ENCODE measurements at regions not wholly inside any gene's neighbourhood (a gene's known extent, or its start where the extent isn't known, plus 50 kb on each side); places are given as distances from the start of the nearest gene placed in this dataset.

DNA sequence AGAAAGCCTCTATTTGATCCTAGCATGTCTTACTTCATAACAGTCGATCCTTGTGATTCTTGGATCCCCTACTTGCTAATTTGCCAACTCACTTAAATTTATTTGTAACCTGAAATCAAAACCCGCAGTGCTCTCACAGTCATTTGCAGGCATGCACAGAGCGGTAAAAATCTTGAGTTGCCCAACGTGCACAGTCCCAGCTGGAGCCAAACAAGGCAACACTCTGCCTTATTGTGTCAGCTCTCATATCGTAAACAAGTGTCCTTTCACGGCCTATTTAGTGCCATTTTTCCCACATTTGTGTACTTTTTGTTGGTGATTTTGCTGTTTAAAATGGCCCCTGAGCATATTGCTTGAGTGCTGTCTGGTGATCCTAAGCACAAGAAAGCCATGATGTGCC lies 511.3 kb upstream of the WWC1 start:
- H3K4me3 ChIP-seq (replicated peaks; ENCODE audit: low read depth, low read length): no peak overlapping the region
- TF ChIP-seq, protein P1, sequence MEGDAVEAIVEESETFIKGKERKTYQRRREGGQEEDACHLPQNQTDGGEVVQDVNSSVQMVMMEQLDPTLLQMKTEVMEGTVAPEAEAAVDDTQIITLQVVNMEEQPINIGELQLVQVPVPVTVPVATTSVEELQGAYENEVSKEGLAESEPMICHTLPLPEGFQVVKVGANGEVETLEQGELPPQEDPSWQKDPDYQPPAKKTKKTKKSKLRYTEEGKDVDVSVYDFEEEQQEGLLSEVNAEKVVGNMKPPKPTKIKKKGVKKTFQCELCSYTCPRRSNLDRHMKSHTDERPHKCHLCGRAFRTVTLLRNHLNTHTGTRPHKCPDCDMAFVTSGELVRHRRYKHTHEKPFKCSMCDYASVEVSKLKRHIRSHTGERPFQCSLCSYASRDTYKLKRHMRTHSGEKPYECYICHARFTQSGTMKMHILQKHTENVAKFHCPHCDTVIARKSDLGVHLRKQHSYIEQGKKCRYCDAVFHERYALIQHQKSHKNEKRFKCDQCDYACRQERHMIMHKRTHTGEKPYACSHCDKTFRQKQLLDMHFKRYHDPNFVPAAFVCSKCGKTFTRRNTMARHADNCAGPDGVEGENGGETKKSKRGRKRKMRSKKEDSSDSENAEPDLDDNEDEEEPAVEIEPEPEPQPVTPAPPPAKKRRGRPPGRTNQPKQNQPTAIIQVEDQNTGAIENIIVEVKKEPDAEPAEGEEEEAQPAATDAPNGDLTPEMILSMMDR (IDR thresholded peaks at IDR 0.05; ENCODE audit: low read depth, low read length, missing control alignments): no peak
- no peak for DNase-seq (ENCODE audit: extremely low read depth, low read depth)

DNA sequence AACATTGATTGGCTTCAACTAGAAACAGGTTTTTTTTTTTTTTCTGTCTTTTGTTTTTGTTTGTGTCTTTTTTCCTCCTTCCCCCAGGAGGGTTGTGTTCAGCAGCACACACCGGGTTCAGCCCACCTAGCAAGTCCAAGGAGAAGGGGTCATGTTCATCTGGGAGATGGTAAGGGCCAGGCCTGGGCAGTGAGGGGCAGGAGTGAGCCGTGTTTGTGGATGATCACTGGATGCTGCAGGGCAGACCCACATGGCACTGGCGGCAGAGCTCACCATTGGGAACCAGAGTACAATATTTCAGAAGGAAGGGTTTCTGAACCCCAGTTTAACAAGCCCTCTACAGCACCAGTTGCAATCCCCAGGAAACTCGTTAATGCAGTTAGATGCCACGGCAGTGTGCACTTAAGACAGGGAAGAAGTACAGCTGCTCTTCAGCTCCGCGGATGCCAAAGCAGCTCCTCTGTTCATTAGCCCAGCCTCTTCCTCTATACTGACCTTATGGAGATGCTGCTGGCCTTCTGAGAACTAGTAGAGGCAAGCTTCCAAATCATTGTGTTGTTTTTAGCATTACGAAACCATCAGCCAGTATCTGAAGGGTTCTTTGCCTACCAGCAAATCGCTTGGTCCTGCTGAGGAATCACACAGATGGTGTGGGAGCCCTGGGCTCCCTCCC lies 508.2 kb upstream of the WWC1 start:
- DNase-seq (ENCODE audit: extremely low read depth, low read depth): no peak
- H3K4me3 ChIP-seq (replicated peaks; ENCODE audit: low read depth, low read length): no peak overlapping the region
- TF ChIP-seq, protein P1 (IDR thresholded peaks at IDR 0.05; ENCODE audit: low read depth, low read length, missing control alignments): no peak

DNA sequence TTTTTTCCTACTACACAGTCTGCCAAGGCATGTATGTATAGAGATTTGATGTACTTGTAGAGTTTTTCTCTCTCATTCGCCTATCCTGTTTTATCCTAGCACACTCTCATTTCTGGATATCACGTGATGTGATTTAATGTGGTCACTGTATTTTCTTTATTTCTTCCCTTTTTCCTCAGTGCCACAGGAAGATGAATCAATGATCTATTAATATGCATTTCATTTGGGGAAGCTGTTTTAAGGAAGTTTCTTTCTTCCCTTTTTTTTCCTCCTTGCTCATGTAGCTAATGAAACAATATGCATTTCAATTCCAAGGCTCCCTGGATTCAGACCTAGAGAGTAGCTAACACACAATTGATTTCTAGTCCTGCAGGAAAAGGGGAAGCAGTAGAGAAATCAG lies 506.3 kb upstream of the WWC1 start:
- TF ChIP-seq, protein P1 (IDR thresholded peaks at IDR 0.05; ENCODE audit: low read depth, low read length, missing control alignments): no peak
- no peak for DNase-seq (ENCODE audit: extremely low read depth, low read depth)
- H3K4me3 ChIP-seq (replicated peaks; ENCODE audit: low read depth, low read length): no peak overlapping the region

DNA sequence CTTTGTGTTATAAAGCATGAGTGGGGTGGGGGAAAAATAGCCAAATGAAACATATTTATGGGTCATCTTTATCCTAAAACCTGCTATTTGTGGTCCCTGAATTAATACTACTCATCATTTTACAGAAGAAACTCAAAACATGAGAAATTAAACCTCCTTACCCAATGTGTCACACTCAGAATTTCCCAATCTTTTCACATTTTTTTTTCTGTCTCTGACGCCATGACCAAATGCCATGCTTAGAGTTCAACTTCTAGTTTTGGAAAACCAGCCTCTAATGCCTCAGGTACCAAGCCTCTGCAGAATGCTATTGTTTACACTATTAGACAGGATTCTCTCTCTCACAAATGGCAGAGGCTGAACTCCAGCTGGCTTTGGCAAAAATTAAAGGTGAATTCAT lies 505.5 kb upstream of the WWC1 start:
- TF ChIP-seq, protein P1 (IDR thresholded peaks at IDR 0.05; ENCODE audit: low read depth, low read length, missing control alignments): no peak
- H3K4me3 ChIP-seq (replicated peaks; ENCODE audit: low read depth, low read length): no peak overlapping the region
- DNase-seq (ENCODE audit: extremely low read depth, low read depth): no peak

DNA sequence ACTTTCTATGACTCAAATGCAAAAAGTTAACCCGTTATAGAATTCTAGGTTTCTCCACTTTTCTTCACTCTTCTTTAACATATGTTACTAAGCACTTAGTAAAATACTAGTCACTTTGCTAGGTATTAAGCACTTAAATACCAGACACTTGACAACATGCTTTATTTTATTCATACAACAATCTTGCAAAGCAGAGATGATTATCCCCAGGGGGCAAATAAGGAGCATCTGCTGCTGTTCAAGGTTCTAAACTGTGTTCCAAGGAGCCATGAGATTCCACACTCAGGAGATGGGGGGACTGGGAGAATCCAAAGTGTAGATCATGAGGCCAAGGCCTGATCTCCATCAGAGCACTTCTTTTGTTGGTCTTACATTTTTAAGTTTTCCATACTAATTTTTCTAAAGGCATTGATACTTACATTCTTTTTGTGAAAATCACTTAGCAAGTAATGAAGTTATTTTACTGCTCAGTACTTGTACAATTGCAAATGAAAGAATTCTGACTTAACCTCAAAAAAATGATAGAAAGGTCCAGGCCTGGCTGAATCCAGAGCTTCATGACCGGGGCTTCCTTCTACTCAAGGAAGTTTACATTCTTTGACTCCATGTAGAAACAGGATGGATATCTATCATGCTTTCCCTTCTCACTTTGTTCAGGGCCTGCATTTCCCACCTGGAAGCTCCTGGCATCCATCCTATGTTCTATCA lies 504.4 kb upstream of the WWC1 start:
- DNase-seq (ENCODE audit: extremely low read depth, low read depth): no peak
- no peak overlapping the region for H3K4me3 ChIP-seq (replicated peaks; ENCODE audit: low read depth, low read length)
- TF ChIP-seq, protein P1 (IDR thresholded peaks at IDR 0.05; ENCODE audit: low read depth, low read length, missing control alignments): no peak

DNA sequence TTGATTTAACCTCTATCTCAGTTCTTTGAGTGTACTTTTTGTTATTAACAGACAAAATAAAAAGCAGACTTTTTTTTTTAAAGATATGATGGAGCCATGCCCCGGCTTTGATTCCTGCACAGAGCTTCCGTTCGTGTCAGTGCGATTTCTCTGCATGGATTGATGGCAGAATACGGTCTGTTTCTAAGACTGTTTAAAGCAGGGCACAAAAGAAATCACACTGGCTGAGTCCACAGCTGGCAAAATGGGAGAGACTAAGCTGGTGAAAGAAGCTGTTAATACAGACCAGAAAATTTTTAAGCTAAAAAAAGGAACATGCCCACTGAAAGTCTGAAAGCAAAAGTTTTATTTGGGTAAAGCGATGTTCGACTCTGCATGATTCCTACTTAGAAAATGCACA lies 501.4 kb upstream of the WWC1 start:
- TF ChIP-seq, protein P1 (IDR thresholded peaks at IDR 0.05; ENCODE audit: low read depth, low read length, missing control alignments): no peak
- H3K4me3 ChIP-seq (replicated peaks; ENCODE audit: low read depth, low read length): no peak overlapping the region
- DNase-seq (ENCODE audit: extremely low read depth, low read depth): no peak
